Endothelial cell (in vitro differentiated cells): ENCODE measurements at regions not wholly inside any gene's neighbourhood (a gene's known extent, or its start where the extent isn't known, plus 50 kb on each side); places are given as distances from the start of the nearest gene placed in this dataset.

ENCODE experiments used
- DNase-seq: peaks from one replicate; pipeline ENCODE4 v3.0.0; 2021; ENCODE audit warnings: low spot score
- H3K27ac Mint-ChIP-seq: one replicate; pipeline ENCODE4 v1.8.0; 2021; ENCODE audit warnings: mixed read lengths, inconsistent platforms; ENCODE audit not compliant: unreplicated experiment
- H3K27me3 Mint-ChIP-seq: one replicate; pipeline ENCODE4 v1.8.0; 2021; ENCODE audit warnings: mild to moderate bottlenecking, moderate library complexity, mixed read lengths, inconsistent platforms; ENCODE audit not compliant: unreplicated experiment
- H3K36me3 Mint-ChIP-seq: one replicate; pipeline ENCODE4 v1.8.0; 2021; ENCODE audit warnings: mild to moderate bottlenecking, low read depth, mixed read lengths, inconsistent platforms; ENCODE audit not compliant: unreplicated experiment
- H3K4me1 Mint-ChIP-seq: one replicate; pipeline ENCODE4 v1.8.0; 2021; ENCODE audit warnings: mild to moderate bottlenecking, mixed read lengths, inconsistent platforms; ENCODE audit not compliant: unreplicated experiment
- H3K4me3 Mint-ChIP-seq: one replicate; pipeline ENCODE4 v1.8.0; 2021; ENCODE audit warnings: mild to moderate bottlenecking, mixed read lengths, inconsistent platforms; ENCODE audit not compliant: unreplicated experiment
- H3K9me3 Mint-ChIP-seq: one replicate; pipeline ENCODE4 v1.8.0; 2021; ENCODE audit warnings: mixed read lengths, inconsistent platforms; ENCODE audit not compliant: unreplicated experiment
- TF ChIP-seq, protein P1 (sequence below): fragments of 200-600 bp; sonication (generic); IDR thresholded peaks from one replicate; pipeline ENCODE4 v1.5.0; 2021; ENCODE audit warnings: antibody characterized with exemption; ENCODE audit not compliant: unreplicated experiment

- Mint-ChIP-seq H3K36me3 (no peaks in the 10 kb centered on the region), H3K27ac (no peak overlapping the region), H3K4me1 (no peaks in the 10 kb centered on the region), H3K9me3 (no peaks in the 10 kb centered on the region), H3K27me3 (peaks cover 1% of the 10 kb centered on the region), H3K4me3 (no peak overlapping the region)
- DNase-seq, result no peak
- TF ChIP-seq, protein P1, sequence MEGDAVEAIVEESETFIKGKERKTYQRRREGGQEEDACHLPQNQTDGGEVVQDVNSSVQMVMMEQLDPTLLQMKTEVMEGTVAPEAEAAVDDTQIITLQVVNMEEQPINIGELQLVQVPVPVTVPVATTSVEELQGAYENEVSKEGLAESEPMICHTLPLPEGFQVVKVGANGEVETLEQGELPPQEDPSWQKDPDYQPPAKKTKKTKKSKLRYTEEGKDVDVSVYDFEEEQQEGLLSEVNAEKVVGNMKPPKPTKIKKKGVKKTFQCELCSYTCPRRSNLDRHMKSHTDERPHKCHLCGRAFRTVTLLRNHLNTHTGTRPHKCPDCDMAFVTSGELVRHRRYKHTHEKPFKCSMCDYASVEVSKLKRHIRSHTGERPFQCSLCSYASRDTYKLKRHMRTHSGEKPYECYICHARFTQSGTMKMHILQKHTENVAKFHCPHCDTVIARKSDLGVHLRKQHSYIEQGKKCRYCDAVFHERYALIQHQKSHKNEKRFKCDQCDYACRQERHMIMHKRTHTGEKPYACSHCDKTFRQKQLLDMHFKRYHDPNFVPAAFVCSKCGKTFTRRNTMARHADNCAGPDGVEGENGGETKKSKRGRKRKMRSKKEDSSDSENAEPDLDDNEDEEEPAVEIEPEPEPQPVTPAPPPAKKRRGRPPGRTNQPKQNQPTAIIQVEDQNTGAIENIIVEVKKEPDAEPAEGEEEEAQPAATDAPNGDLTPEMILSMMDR, result no peak
These were observed 262.0 kb downstream of the MAFB start for GRCh38 chr20:40427026-40427425.

- no peak for DNase-seq
- H3K4me3 Mint-ChIP-seq, result no peak overlapping the region
- TF ChIP-seq, protein P1, result no peak
- no peaks in the 10 kb centered on the region for H3K36me3 Mint-ChIP-seq
- H3K27me3 Mint-ChIP-seq, result peaks cover 1% of the 10 kb centered on the region
- H3K4me1 Mint-ChIP-seq, result no peaks in the 10 kb centered on the region
- no peaks in the 10 kb centered on the region for H3K9me3 Mint-ChIP-seq
- H3K27ac Mint-ChIP-seq, result no peak overlapping the region
These were observed 264.3 kb downstream of the MAFB start for GRCh38 chr20:40424695-40425094.

DNA sequence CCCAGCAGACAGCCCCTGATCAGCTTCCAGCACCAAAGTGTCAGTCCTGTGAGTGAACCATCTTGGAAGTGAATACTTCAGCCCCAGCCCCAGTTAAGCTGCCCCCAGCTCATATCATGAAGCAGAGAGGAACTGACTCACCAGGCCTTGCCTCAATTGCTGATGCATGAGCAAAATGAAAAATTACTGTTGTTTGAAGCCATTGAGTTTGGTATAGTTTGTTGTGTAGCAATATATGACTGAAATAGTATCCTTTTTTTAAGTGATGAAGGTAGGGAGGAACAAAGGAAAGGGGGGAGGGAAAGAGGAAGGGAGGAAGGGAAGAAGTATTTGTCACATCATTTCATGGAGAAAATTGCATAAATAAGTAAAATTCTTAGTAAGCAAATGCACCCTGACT, 266.4 kb downstream of the MAFB start:
- Mint-ChIP-seq H3K4me3 (no peak overlapping the region), H3K27ac (no peak overlapping the region), H3K9me3 (no peaks in the 10 kb centered on the region), H3K36me3 (no peaks in the 10 kb centered on the region), H3K27me3 (peaks cover 1% of the 10 kb centered on the region), H3K4me1 (no peaks in the 10 kb centered on the region)
- TF ChIP-seq, protein P1, result no peak
- no peak for DNase-seq

- H3K9me3 Mint-ChIP-seq, result no peaks in the 10 kb centered on the region
- no peak for DNase-seq
- TF ChIP-seq, protein P1, result no peak
- H3K27ac Mint-ChIP-seq, result no peak overlapping the region
- no peaks in the 10 kb centered on the region for H3K4me1 Mint-ChIP-seq
- no peaks in the 10 kb centered on the region for H3K27me3 Mint-ChIP-seq
- no peaks in the 10 kb centered on the region for H3K36me3 Mint-ChIP-seq
- H3K4me3 Mint-ChIP-seq, result no peak overlapping the region
These were observed 272.8 kb downstream of the MAFB start for GRCh38 chr20:40416274-40416673.

GRCh38 chr20:40414843-40415615, 274.0 kb downstream of the MAFB start:
- H3K27me3 Mint-ChIP-seq, result no peaks in the 10 kb centered on the region
- no peaks in the 10 kb centered on the region for H3K9me3 Mint-ChIP-seq
- H3K4me3 Mint-ChIP-seq, result no peak overlapping the region
- no peaks in the 10 kb centered on the region for H3K36me3 Mint-ChIP-seq
- H3K27ac Mint-ChIP-seq, result no peak overlapping the region
- TF ChIP-seq, protein P1, result no peak
- no peaks in the 10 kb centered on the region for H3K4me1 Mint-ChIP-seq
- no peak for DNase-seq
